Lower lobe of right lung (tissue), 2 donors: ENCODE measurements at regions not wholly inside any gene's neighbourhood (a gene's known extent, or its start where the extent isn't known, plus 50 kb on each side); places are given as distances from the start of the nearest gene placed in this dataset.
"Not testable (repeated sequence)": the region's sequence is repeated elsewhere in the genome, so short reads cannot be mapped to it uniquely, and the experiment has no call there.

Source experiments
- ATAC-seq, 2 donors: fragments of 200-7000 bp; cut with Tn5 transposase; one replicate each; pipeline ENCODE4 v1.9.1; 2020 to 2022; ENCODE audit warnings: mild to moderate bottlenecking in 2 of 2, moderate library complexity in 2 of 2
- DNase-seq: peaks from one replicate; pipeline ENCODE4 v3.0.0-alpha.2; 2020
- H3K27ac ChIP-seq: fragments of 200-600 bp; one replicate; pipeline ENCODE4 v1.8.0; 2022
- H3K27me3 ChIP-seq: fragments of 200-600 bp; one replicate; pipeline ENCODE4 v1.8.0; 2022; ENCODE audit warnings: low read depth
- H3K36me3 ChIP-seq: fragments of 200-600 bp; one replicate; pipeline ENCODE4 v1.8.0; 2022; ENCODE audit warnings: mild to moderate bottlenecking
- H3K4me1 ChIP-seq: fragments of 200-600 bp; one replicate; pipeline ENCODE4 v1.8.0; 2022
- H3K4me3 ChIP-seq: fragments of 200-600 bp; one replicate; pipeline ENCODE4 v1.8.0; 2022; ENCODE audit warnings: mild to moderate bottlenecking
- H3K9me3 ChIP-seq: fragments of 200-600 bp; one replicate; pipeline ENCODE4 v1.8.0; 2022
- CTCF ChIP-seq: fragments of 200-600 bp; IDR thresholded peaks from one replicate; pipeline ENCODE4 v1.8.0; 2022; ENCODE audit warnings: antibody characterized with exemption, mild to moderate bottlenecking
- intact Hi-C: fragments of 100-400 bp; cut with DNase I; formaldehyde crosslinking; loops from one replicate; pipeline ENCODE4 v1.11.0; 2022
- donor health status: DM: no; HTN: yes; CAD: no; lungs with severe emphysema.

- Histone ChIP-seq H3K4me1 (peaks cover 6% of the 10 kb centered on the region), H3K27me3 (no peaks in the 10 kb centered on the region), H3K27ac (no peak overlapping the region), H3K4me3 (no peak overlapping the region), H3K36me3 (no peaks in the 10 kb centered on the region), H3K9me3 (no peaks in the 10 kb centered on the region)
- intact Hi-C loops: no loop called here
- no peak for TF ChIP-seq CTCF
- ATAC-seq (no peak), DNase-seq (no peak)
Measured at GRCh38 chr7:42561797-42562196, 324.8 kb upstream of the GLI3 start.

- Histone ChIP-seq H3K27ac (no peak overlapping the region), H3K36me3 (no peaks in the 10 kb centered on the region), H3K9me3 (no peaks in the 10 kb centered on the region), H3K4me3 (no peak overlapping the region), H3K4me1 (no peaks in the 10 kb centered on the region), H3K27me3 (no peaks in the 10 kb centered on the region)
- DNase-seq (no peak), ATAC-seq (no peak)
- TF ChIP-seq CTCF: no peak
- intact Hi-C loops: no loop called here
Measured at GRCh38 chr7:42560866-42561265, 323.9 kb upstream of the GLI3 start.

GRCh38 chr7:42554932-42555331 lies 317.9 kb upstream of the GLI3 start:
- H3K9me3 ChIP-seq, H3K36me3 ChIP-seq, H3K27ac ChIP-seq, ATAC-seq, H3K4me3 ChIP-seq, intact Hi-C loops, H3K4me1 ChIP-seq, DNase-seq, H3K27me3 ChIP-seq: not testable (repeated sequence)

GRCh38 chr7:42552227-42552626 lies 315.2 kb upstream of the GLI3 start:
- DNase-seq (no peak), ATAC-seq (no peak)
- Histone ChIP-seq H3K27me3 (no peaks in the 10 kb centered on the region), H3K4me1 (no peaks in the 10 kb centered on the region), H3K36me3 (no peaks in the 10 kb centered on the region), H3K9me3 (peaks cover 9% of the 10 kb centered on the region), H3K4me3 (no peak overlapping the region), H3K27ac (no peak overlapping the region)
- TF ChIP-seq CTCF: no peak
- intact Hi-C loops: no loop called here

GRCh38 chr7:42550706-42551470 lies 313.9 kb upstream of the GLI3 start:
- DNase-seq: no peak
- Histone ChIP-seq H3K27ac (no peak overlapping the region), H3K9me3 (peaks cover 9% of the 10 kb centered on the region), H3K4me3 (no peak overlapping the region), H3K4me1 (no peaks in the 10 kb centered on the region), H3K36me3 (no peaks in the 10 kb centered on the region), H3K27me3 (no peaks in the 10 kb centered on the region)
- no peak for TF ChIP-seq CTCF
- no peak for ATAC-seq
- intact Hi-C loops: no loop called here

GRCh38 chr7:42549866-42550485 lies 313.0 kb upstream of the GLI3 start:
- Histone ChIP-seq H3K27ac (no peak overlapping the region), H3K36me3 (no peaks in the 10 kb centered on the region), H3K4me3 (no peak overlapping the region), H3K27me3 (no peaks in the 10 kb centered on the region), H3K4me1 (no peaks in the 10 kb centered on the region), H3K9me3 (peaks cover 6% of the 10 kb centered on the region)
- DNase-seq: no peak
- intact Hi-C loops: no loop called here
- no peak for TF ChIP-seq CTCF
- ATAC-seq: no peak
